Calu3 (cell line): ENCODE measurements at regions not wholly inside any gene's neighbourhood (a gene's known extent, or its start where the extent isn't known, plus 50 kb on each side); places are given as distances from the start of the nearest gene placed in this dataset.

Experiments
- BruUV-seq: library from RNA; stranded (reverse); fragments of 400-500 nt; replicated peaks from 2 replicates; lab custom pipeline; 2021; lab: Mats Ljungman, UMichigan
- CTCF ChIA-PET: fragments of 300-600 bp; sonication (Branson Sonifier 250); formaldehyde crosslinking; loops from one replicate; lab custom pipeline; 2022; ENCODE audit warnings: antibody characterized with exemption; lab: Charles Lee
- DNase-seq: peaks from one replicate; pipeline ENCODE4 v3.0.0; 2022
- H3K27ac Mint-ChIP-seq: one replicate; pipeline ENCODE4 v1.8.0; 2022; ENCODE audit warnings: mixed read lengths; ENCODE audit not compliant: unreplicated experiment
- H3K27me3 Mint-ChIP-seq: one replicate; pipeline ENCODE4 v1.8.0; 2022; ENCODE audit warnings: mixed read lengths; ENCODE audit not compliant: unreplicated experiment
- H3K36me3 Mint-ChIP-seq: one replicate; pipeline ENCODE4 v1.8.0; 2022; ENCODE audit warnings: mild to moderate bottlenecking, moderate library complexity, mixed read lengths; ENCODE audit not compliant: insufficient read depth, unreplicated experiment
- H3K4me1 Mint-ChIP-seq: one replicate; pipeline ENCODE4 v1.8.0; 2022; ENCODE audit warnings: mild to moderate bottlenecking, low read depth, mixed read lengths; ENCODE audit not compliant: unreplicated experiment
- H3K4me3 Mint-ChIP-seq: one replicate; pipeline ENCODE4 v1.8.0; 2022; ENCODE audit warnings: mild to moderate bottlenecking, low read depth, moderate library complexity, mixed read lengths; ENCODE audit not compliant: unreplicated experiment
- H3K9me3 Mint-ChIP-seq: one replicate; pipeline ENCODE4 v1.8.0; 2022; ENCODE audit warnings: low read depth, mixed read lengths; ENCODE audit not compliant: unreplicated experiment
- intact Hi-C: fragments of 100-400 bp; cut with micrococcal nuclease; formaldehyde crosslinking; loops from one replicate; pipeline ENCODE4 v1.10.0; 2022; ENCODE audit not compliant: unreplicated experiment
- TF ChIP-seq, protein P1 (sequence below): fragments of 200-600 bp; IDR thresholded peaks from one replicate; pipeline ENCODE4 v1.8.0; 2022; ENCODE audit warnings: antibody characterized with exemption; ENCODE audit not compliant: unreplicated experiment

DNA sequence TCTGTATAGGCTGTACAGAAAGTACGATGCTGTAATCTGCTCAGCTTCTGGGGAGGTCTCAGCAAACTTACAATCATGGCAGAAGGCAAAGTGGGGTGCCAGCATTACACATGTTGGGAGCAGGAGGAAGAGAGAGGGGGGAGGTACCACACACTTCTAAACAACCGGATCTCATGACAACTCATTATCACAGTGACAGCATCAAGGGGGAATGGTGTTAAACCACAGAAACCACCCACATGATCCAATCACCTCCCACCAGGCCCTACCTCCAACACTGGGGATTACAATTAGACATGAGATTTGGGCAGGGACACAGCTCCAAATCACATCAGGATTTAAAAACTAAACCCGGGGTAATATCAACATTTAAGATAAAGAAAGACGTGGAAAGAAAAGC, 468.8 kb upstream of the AUTS2 start:
- intact Hi-C loops: no loop called here
- TF ChIP-seq, protein P1, sequence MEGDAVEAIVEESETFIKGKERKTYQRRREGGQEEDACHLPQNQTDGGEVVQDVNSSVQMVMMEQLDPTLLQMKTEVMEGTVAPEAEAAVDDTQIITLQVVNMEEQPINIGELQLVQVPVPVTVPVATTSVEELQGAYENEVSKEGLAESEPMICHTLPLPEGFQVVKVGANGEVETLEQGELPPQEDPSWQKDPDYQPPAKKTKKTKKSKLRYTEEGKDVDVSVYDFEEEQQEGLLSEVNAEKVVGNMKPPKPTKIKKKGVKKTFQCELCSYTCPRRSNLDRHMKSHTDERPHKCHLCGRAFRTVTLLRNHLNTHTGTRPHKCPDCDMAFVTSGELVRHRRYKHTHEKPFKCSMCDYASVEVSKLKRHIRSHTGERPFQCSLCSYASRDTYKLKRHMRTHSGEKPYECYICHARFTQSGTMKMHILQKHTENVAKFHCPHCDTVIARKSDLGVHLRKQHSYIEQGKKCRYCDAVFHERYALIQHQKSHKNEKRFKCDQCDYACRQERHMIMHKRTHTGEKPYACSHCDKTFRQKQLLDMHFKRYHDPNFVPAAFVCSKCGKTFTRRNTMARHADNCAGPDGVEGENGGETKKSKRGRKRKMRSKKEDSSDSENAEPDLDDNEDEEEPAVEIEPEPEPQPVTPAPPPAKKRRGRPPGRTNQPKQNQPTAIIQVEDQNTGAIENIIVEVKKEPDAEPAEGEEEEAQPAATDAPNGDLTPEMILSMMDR: no peak
- Mint-ChIP-seq H3K4me3 (no peak overlapping the region), H3K9me3 (peaks cover 28% of the 10 kb centered on the region), H3K27ac (no peak overlapping the region), H3K4me1 (no peaks in the 10 kb centered on the region), H3K36me3 (peaks cover 3% of the 10 kb centered on the region), H3K27me3 (no peaks in the 10 kb centered on the region)
- BruUV-seq: no TSS peak
- no peak for DNase-seq
- CTCF ChIA-PET: no interaction called here

DNA sequence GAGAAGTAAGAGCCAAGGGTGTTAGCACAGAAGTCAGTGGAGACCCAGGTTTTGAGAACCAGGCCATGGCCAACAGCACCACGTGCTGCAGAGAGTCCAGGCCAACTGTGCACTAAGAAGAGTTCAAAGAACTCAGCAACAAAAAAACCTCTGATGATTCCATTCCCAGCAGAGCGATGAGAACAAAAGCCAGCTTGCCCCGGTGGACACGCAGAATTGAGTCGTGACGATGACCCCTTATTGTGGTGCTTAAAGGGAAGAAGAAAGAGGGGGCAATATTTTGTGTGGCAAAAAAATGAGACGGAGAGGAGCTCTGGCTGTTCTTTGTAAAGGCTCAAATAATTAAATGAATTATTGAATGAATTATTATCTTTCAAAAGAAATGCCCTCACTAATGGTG, 468.3 kb upstream of the AUTS2 start:
- Mint-ChIP-seq H3K4me3 (no peak overlapping the region), H3K9me3 (peaks cover 28% of the 10 kb centered on the region), H3K36me3 (peaks cover 3% of the 10 kb centered on the region), H3K27me3 (no peaks in the 10 kb centered on the region), H3K4me1 (no peaks in the 10 kb centered on the region), H3K27ac (no peak overlapping the region)
- DNase-seq: no peak
- CTCF ChIA-PET: no interaction called here
- no TSS peak for BruUV-seq
- intact Hi-C loops: no loop called here
- TF ChIP-seq, protein P1: no peak

DNA sequence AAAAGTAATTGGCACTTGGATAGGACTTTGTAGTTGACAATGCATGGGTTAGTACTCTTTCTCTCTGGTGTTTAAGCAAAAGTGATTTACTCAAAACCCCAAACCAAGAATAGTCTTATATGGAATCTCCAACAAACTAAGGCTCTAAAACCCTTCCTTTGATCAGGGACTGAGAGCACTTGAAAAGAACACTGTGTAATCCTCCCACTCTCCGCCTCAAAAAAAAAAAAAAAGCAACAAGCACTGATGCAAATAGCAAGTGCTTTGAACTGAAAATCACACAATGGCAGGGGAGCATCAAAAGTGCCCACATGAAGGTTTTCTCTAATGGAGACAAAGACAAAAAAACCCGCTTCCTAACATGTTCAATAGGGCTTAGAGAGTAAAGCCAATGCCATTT, 467.9 kb upstream of the AUTS2 start:
- TF ChIP-seq, protein P1: no peak
- H3K36me3 Mint-ChIP-seq: peaks cover 3% of the 10 kb centered on the region
- H3K9me3 Mint-ChIP-seq: peaks cover 28% of the 10 kb centered on the region
- H3K27me3 Mint-ChIP-seq: no peaks in the 10 kb centered on the region
- intact Hi-C loops: no loop called here
- no peak for DNase-seq
- no peak overlapping the region for H3K4me3 Mint-ChIP-seq
- H3K27ac Mint-ChIP-seq: no peak overlapping the region
- no TSS peak for BruUV-seq
- H3K4me1 Mint-ChIP-seq: no peaks in the 10 kb centered on the region
- CTCF ChIA-PET: no interaction called here

DNA sequence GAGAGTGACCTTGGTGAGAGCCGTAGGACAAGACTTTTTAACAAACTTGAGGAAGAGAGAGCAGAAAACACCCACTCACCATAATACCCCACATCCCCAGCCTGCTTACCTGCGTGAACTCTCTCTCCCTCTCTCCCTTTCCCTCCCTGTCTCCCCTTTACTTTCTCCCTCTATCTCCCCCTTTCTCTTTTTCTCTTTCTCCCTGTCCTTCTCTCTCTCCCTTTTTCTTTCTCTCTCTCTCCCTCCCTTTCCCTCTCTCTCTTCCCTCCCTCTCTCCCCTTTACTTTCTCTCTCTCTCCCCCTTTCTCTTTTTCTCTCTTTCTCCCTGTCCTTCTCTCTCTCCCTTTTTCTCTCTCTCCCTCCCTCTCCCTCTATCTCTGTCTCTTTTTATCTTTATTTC, 464.0 kb upstream of the AUTS2 start:
- CTCF ChIA-PET: no interaction called here

More for the DNA sequence above, 464.0 kb upstream of the AUTS2 start:
- TF ChIP-seq, protein P1: no peak
- DNase-seq: no peak
- Mint-ChIP-seq H3K4me1 (no peaks in the 10 kb centered on the region), H3K9me3 (peaks cover 29% of the 10 kb centered on the region), H3K27ac (no peak overlapping the region), H3K4me3 (no peak overlapping the region), H3K36me3 (peaks cover 3% of the 10 kb centered on the region), H3K27me3 (no peaks in the 10 kb centered on the region)
- no TSS peak for BruUV-seq
- intact Hi-C loops: no loop called here
